ENCODE measurements at regions not wholly inside any gene's neighbourhood (a gene's known extent, or its start where the extent isn't known, plus 50 kb on each side); places are given as distances from the start of the nearest gene placed in this dataset.

- TF ChIP-seq, protein P1, sequence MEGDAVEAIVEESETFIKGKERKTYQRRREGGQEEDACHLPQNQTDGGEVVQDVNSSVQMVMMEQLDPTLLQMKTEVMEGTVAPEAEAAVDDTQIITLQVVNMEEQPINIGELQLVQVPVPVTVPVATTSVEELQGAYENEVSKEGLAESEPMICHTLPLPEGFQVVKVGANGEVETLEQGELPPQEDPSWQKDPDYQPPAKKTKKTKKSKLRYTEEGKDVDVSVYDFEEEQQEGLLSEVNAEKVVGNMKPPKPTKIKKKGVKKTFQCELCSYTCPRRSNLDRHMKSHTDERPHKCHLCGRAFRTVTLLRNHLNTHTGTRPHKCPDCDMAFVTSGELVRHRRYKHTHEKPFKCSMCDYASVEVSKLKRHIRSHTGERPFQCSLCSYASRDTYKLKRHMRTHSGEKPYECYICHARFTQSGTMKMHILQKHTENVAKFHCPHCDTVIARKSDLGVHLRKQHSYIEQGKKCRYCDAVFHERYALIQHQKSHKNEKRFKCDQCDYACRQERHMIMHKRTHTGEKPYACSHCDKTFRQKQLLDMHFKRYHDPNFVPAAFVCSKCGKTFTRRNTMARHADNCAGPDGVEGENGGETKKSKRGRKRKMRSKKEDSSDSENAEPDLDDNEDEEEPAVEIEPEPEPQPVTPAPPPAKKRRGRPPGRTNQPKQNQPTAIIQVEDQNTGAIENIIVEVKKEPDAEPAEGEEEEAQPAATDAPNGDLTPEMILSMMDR (IDR thresholded peaks at IDR 0.05) = no peak
- TF ChIP-seq EP300 (IDR thresholded peaks at IDR 0.05) = no peak
- TF ChIP-seq POLR2A (IDR thresholded peaks at IDR 0.05) = no peak
- no peak for TF ChIP-seq POLR2AphosphoS5 (IDR thresholded peaks at IDR 0.05)
Observed at GRCh38 chr3:154684021-154684420, 254.0 kb upstream of the GPR149 start.
